Left lung (tissue), 4 donors: ENCODE measurements at regions not wholly inside any gene's neighbourhood (a gene's known extent, or its start where the extent isn't known, plus 50 kb on each side); places are given as distances from the start of the nearest gene placed in this dataset.

Source experiments
- ATAC-seq: fragments of 200-7000 bp; cut with Tn5 transposase; one replicate; pipeline ENCODE4 v1.9.1; 2020; ENCODE audit warnings: moderate library complexity
- DNase-seq, 4 donors: peaks; one replicate each; pipeline ENCODE4 v3.0.0-alpha.2; 2013 to 2020
- H3K27ac ChIP-seq, 2 donors: fragments of 200-600 bp; sonication (generic) in 1 of 2; one replicate each; pipeline versions ENCODE4 v1.5.0 to v1.8.0; 2020 to 2021
- H3K27me3 ChIP-seq, 2 donors: fragments of 200-600 bp; sonication (generic) in 1 of 2; one replicate each; pipeline versions ENCODE4 v1.5.0 to v1.8.0; 2020 to 2021
- H3K36me3 ChIP-seq, 2 donors: fragments of 200-600 bp; sonication (generic) in 1 of 2; one replicate each; pipeline versions ENCODE4 v1.5.0 to v1.8.0; 2020 to 2021
- H3K4me1 ChIP-seq, 2 donors: fragments of 200-600 bp; one replicate each; pipeline ENCODE4 v1.8.0; 2021
- H3K4me3 ChIP-seq, 2 donors: fragments of 200-600 bp; sonication (generic) in 1 of 2; one replicate each; pipeline versions ENCODE4 v1.5.0 to v1.8.0; 2020 to 2021; ENCODE audit warnings: mild to moderate bottlenecking in 1 of 2
- H3K9me3 ChIP-seq, 2 donors: fragments of 200-600 bp; sonication (generic) in 1 of 2; one replicate each; pipeline versions ENCODE4 v1.5.0 to v1.8.0; 2020 to 2021
- intact Hi-C, 2 donors: fragments of 100-400 bp; cut with DNase I; formaldehyde crosslinking; loops; one replicate each; pipeline versions ENCODE4 v1.11.2 to v1.14.2; 2022
- TF ChIP-seq, protein P1 (sequence below), 2 donors: fragments of 200-600 bp; sonication (generic) in 1 of 2; IDR thresholded peaks; one replicate each; pipeline versions ENCODE4 v1.5.0 to v1.8.0; 2021; ENCODE audit warnings: antibody characterized with exemption in 2 of 2
- donor health status: DM: no; HTN: yes; CAD: no.
- donor health status: DM: no; HTN: no; CAD: no.

DNA sequence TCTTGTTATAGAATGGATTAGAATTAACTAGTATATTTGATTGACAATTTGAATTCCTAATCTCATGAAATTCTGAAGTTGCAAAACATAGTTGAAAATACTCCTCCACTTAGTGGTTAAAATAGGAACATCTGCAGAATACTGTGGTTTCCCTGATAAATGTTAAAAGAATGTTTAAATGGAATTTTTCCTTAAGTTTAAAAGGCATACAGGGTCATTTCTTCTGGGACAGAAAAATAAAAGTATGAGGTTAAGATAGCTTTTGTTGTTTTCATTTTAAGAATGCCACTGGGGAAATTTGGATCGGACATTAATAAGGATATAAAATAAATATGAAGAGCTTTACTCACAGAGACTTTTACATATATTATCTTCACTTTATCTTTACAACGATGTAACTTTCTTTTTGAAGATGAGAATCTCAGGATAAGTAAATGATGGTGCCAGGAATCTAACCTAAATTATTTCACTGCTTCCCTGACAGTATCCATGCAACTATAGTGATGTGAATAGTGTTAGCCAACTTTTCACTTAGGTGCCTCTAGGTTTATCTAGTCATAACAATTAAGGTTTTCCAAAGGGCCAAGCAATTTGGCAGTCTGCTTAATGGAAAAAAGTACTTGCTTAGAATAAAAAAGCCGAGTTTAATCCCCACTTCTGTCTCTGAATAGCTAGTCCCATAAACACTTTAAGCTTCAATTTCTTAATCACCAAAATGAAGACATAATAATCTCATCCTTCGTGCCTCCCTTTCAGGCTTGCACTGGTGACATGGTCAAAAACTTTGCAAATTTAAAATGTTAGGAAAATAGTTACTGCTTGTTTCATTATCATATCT is 151.8 kb upstream of the STK17B start:
- intact Hi-C loops, result no loop called here
- TF ChIP-seq, protein P1, sequence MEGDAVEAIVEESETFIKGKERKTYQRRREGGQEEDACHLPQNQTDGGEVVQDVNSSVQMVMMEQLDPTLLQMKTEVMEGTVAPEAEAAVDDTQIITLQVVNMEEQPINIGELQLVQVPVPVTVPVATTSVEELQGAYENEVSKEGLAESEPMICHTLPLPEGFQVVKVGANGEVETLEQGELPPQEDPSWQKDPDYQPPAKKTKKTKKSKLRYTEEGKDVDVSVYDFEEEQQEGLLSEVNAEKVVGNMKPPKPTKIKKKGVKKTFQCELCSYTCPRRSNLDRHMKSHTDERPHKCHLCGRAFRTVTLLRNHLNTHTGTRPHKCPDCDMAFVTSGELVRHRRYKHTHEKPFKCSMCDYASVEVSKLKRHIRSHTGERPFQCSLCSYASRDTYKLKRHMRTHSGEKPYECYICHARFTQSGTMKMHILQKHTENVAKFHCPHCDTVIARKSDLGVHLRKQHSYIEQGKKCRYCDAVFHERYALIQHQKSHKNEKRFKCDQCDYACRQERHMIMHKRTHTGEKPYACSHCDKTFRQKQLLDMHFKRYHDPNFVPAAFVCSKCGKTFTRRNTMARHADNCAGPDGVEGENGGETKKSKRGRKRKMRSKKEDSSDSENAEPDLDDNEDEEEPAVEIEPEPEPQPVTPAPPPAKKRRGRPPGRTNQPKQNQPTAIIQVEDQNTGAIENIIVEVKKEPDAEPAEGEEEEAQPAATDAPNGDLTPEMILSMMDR (IDR thresholded peaks at IDR 0.05), result no peak
- DNase-seq, result no peak

GRCh38 chr2:196324211-196324610 is 152.8 kb upstream of the STK17B start:
- TF ChIP-seq, protein P1 (IDR thresholded peaks at IDR 0.05), result no peak
- Histone ChIP-seq H3K4me1 (no peaks in the 10 kb centered on the region), H3K9me3 (no peaks in the 10 kb centered on the region), H3K36me3 (no peaks in the 10 kb centered on the region), H3K4me3 (no peak overlapping the region), H3K27ac (no peak overlapping the region), H3K27me3 (no peaks in the 10 kb centered on the region)
- no peak for DNase-seq
- ATAC-seq, result no peak
- intact Hi-C loops, result no loop called here

More for the DNA sequence above, 151.8 kb upstream of the STK17B start:
- Histone ChIP-seq H3K27me3 (no peaks in the 10 kb centered on the region), H3K9me3 (no peaks in the 10 kb centered on the region), H3K4me3 (no peak overlapping the region), H3K4me1 (no peaks in the 10 kb centered on the region), H3K36me3 (no peaks in the 10 kb centered on the region), H3K27ac (no peak overlapping the region)
- no peak for ATAC-seq

DNA sequence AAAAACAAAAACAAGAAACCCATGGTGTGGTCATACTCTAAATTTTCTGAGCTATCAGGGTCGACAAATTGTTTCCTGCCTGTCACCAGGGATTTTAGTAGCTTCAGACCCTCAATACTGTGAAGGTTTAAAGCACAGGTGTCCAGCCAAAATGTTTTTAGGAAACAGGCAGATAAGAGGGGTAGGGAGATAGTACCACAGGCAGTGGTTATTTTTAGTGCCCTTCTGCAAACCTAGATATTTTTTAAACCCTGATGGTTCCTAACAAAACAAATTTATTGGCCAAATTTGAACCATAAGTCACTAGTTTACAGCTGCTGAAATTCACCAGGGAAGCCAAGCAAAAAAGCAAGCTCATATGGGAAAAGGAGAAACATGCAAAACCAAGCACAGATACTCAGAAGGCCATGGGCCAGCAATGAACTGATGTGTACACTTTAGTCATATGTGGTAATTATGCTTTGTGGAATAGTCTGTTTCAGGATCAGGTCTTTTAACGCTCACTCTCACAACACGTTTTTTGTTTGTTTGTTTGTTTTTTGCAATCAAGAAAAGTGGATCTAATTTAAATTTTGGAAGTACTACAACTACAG is 156.8 kb upstream of the STK17B start:
- no peak overlapping the region for H3K4me3 ChIP-seq
- H3K4me1 ChIP-seq, result peaks cover 0 to 13% of the 10 kb centered on the region in 2 donors
- DNase-seq (no peak), ATAC-seq (no peak)
- TF ChIP-seq, protein P1 (IDR thresholded peaks at IDR 0.05), result no peak
- intact Hi-C loops, result no loop called here
- no peaks in the 10 kb centered on the region for H3K9me3 ChIP-seq
- H3K27me3 ChIP-seq, result no peaks in the 10 kb centered on the region
- no peaks in the 10 kb centered on the region for H3K36me3 ChIP-seq
- no peak overlapping the region for H3K27ac ChIP-seq

GRCh38 chr2:196329959-196330358 is 158.6 kb upstream of the STK17B start:
- Histone ChIP-seq H3K4me3 (no peak overlapping the region), H3K27me3 (no peaks in the 10 kb centered on the region), H3K4me1 (peaks cover 0 to 13% of the 10 kb centered on the region in 2 donors), H3K27ac (no peak overlapping the region), H3K36me3 (no peaks in the 10 kb centered on the region), H3K9me3 (no peaks in the 10 kb centered on the region)
- ATAC-seq (no peak), DNase-seq (no peak)
- intact Hi-C loops, result no loop called here
- TF ChIP-seq, protein P1 (IDR thresholded peaks at IDR 0.05), result no peak

GRCh38 chr2:196330645-196331044 is 159.3 kb upstream of the STK17B start:
- ATAC-seq, result no peak
- Histone ChIP-seq H3K27ac (peak overlapping the region in 1 of 2 donors; percentile 51), H3K4me3 (no peak overlapping the region), H3K36me3 (no peaks in the 10 kb centered on the region), H3K9me3 (no peaks in the 10 kb centered on the region), H3K27me3 (no peaks in the 10 kb centered on the region), H3K4me1 (peaks cover 0 to 13% of the 10 kb centered on the region in 2 donors)
- TF ChIP-seq, protein P1 (IDR thresholded peaks at IDR 0.05), result no peak
- intact Hi-C loops, result no loop called here
- DNase-seq, result no peak
